Ishikawa (cell line): ENCODE measurements at regions not wholly inside any gene's neighbourhood (a gene's known extent, or its start where the extent isn't known, plus 50 kb on each side); places are given as distances from the start of the nearest gene placed in this dataset.

ENCODE experiments used
- CEBPB ChIP-seq: IDR thresholded peaks from 2 replicates; pipeline ENCODE4 v1.6.1; 2012
- CREB1 ChIP-seq: IDR thresholded peaks from 2 replicates; pipeline ENCODE4 v1.6.1; 2012; ENCODE audit warnings: low read depth
- EGR1 ChIP-seq: IDR thresholded peaks from 2 replicates; pipeline ENCODE4 v1.6.1; 2012
- EP300 ChIP-seq: IDR thresholded peaks from 2 replicates; pipeline ENCODE4 v1.6.1; 2012; ENCODE audit warnings: borderline replicate concordance
- FOXM1 ChIP-seq: IDR thresholded peaks from 2 replicates; pipeline ENCODE4 v1.6.1; 2012; ENCODE audit warnings: low read depth, borderline replicate concordance
- MAX ChIP-seq: IDR thresholded peaks from 2 replicates; pipeline ENCODE4 v1.6.1; 2012
- NFIC ChIP-seq: IDR thresholded peaks from 2 replicates; pipeline ENCODE4 v1.6.1; 2012
- RAD21 ChIP-seq: IDR thresholded peaks from 2 replicates; pipeline ENCODE4 v1.6.1; 2012; ENCODE audit warnings: low read depth
- TAF1 ChIP-seq: IDR thresholded peaks from 2 replicates; pipeline ENCODE4 v1.6.1; 2012; ENCODE audit warnings: low read depth, mild to moderate bottlenecking
- TCF12 ChIP-seq: IDR thresholded peaks from 2 replicates; pipeline ENCODE4 v1.6.1; 2012; ENCODE audit warnings: low read depth
- TEAD4 ChIP-seq: IDR thresholded peaks from 2 replicates; pipeline ENCODE4 v1.6.1; 2012
- YY1 ChIP-seq: IDR thresholded peaks from 2 replicates; pipeline ENCODE4 v1.6.1; 2012; ENCODE audit warnings: low read depth
- ZBTB7A ChIP-seq: IDR thresholded peaks from 2 replicates; pipeline ENCODE4 v1.6.1; 2012; ENCODE audit warnings: low read depth
- TF ChIP-seq, protein P1 (sequence below): IDR thresholded peaks from 2 replicates; pipeline ENCODE4 v1.6.1; 2012; ENCODE audit warnings: low read depth, mild to moderate bottlenecking
- TF ChIP-seq, protein P2 (sequence below): IDR thresholded peaks from 2 replicates; pipeline ENCODE4 v1.6.1; 2012

- TF ChIP-seq, protein P1, sequence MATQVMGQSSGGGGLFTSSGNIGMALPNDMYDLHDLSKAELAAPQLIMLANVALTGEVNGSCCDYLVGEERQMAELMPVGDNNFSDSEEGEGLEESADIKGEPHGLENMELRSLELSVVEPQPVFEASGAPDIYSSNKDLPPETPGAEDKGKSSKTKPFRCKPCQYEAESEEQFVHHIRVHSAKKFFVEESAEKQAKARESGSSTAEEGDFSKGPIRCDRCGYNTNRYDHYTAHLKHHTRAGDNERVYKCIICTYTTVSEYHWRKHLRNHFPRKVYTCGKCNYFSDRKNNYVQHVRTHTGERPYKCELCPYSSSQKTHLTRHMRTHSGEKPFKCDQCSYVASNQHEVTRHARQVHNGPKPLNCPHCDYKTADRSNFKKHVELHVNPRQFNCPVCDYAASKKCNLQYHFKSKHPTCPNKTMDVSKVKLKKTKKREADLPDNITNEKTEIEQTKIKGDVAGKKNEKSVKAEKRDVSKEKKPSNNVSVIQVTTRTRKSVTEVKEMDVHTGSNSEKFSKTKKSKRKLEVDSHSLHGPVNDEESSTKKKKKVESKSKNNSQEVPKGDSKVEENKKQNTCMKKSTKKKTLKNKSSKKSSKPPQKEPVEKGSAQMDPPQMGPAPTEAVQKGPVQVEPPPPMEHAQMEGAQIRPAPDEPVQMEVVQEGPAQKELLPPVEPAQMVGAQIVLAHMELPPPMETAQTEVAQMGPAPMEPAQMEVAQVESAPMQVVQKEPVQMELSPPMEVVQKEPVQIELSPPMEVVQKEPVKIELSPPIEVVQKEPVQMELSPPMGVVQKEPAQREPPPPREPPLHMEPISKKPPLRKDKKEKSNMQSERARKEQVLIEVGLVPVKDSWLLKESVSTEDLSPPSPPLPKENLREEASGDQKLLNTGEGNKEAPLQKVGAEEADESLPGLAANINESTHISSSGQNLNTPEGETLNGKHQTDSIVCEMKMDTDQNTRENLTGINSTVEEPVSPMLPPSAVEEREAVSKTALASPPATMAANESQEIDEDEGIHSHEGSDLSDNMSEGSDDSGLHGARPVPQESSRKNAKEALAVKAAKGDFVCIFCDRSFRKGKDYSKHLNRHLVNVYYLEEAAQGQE: no peak
- no peak for TF ChIP-seq NFIC
- TF ChIP-seq EGR1: no peak
- no peak for TF ChIP-seq YY1
- no peak for TF ChIP-seq RAD21
- no peak for TF ChIP-seq ZBTB7A
- no peak for TF ChIP-seq TCF12
- TF ChIP-seq FOXM1: no peak
These were observed 59.9 kb upstream of the CERS6 start for GRCh38 chr2:168396131-168396530.

DNA sequence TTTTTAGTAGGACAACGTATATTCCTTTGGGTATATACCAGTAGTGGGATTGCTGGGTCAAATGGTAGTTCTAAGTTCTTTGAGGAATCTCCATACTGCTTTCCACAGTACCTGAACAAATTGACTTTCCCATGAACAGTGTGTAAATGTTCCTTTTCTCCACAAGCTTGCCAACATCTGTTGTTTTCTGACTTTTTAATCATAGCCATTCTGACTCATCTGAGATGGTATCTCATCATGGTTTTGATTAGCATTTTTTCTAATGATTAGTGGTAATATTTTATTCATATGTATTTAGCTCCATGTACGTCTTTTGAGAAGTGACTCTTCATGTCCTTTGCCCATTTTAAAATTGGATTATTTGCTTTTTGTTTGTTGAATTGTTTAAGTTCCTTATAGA lies 58.4 kb upstream of the CERS6 start:
- TF ChIP-seq, protein P1: no peak
- TF ChIP-seq EGR1 (no peak), TCF12 (no peak), EP300 (no peak), NFIC (no peak), YY1 (no peak)
- TF ChIP-seq, protein P2, sequence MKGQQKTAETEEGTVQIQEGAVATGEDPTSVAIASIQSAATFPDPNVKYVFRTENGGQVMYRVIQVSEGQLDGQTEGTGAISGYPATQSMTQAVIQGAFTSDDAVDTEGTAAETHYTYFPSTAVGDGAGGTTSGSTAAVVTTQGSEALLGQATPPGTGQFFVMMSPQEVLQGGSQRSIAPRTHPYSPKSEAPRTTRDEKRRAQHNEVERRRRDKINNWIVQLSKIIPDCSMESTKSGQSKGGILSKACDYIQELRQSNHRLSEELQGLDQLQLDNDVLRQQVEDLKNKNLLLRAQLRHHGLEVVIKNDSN: no peak

DNA sequence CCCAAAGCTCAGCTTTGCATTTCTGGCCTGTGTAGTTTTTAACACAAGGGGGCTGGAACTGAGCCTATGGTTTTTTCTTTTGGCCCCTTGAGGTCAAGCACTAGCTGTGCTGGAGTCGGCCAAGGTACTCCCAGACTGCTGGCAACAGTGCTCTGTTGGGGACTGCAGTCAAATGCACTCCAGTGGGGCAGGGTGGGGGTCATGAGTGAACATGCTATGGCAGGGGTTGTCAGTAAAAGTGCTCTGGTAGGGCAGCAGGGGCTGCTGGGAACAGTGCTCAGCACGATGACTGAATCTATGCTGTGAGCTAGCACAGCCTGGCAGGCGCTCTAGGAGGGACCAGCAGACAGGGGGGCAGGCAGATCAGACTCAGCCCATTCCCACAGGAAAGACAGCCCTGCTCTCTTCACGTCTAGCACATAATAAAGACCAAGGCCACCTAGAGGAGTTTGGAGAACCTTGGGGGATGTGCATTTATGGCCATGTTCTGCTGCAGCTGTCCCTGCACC lies 55.0 kb upstream of the CERS6 start:
- TF ChIP-seq TAF1 (no peak), NFIC (no peak), CEBPB (no peak), RAD21 (no peak), CREB1 (no peak), FOXM1 (no peak), EGR1 (no peak)

- TF ChIP-seq, protein P2: no peak
- TF ChIP-seq EGR1: no peak
- TF ChIP-seq FOXM1: no peak
- TF ChIP-seq, protein P1: no peak
- no peak for TF ChIP-seq NFIC
- TF ChIP-seq TCF12: no peak
- TF ChIP-seq TEAD4: no peak
- no peak for TF ChIP-seq CREB1
- no peak for TF ChIP-seq RAD21
- TF ChIP-seq CEBPB: no peak
- TF ChIP-seq MAX: no peak
- no peak for TF ChIP-seq ZBTB7A
- TF ChIP-seq TAF1: no peak
- TF ChIP-seq YY1: no peak
- TF ChIP-seq EP300: no peak
These were observed 54.3 kb upstream of the CERS6 start for GRCh38 chr2:168401771-168402170.

GRCh38 chr2:168402531-168402930 lies 53.5 kb upstream of the CERS6 start:
- TF ChIP-seq YY1: no peak
- TF ChIP-seq ZBTB7A: no peak
- no peak for TF ChIP-seq CEBPB
- no peak for TF ChIP-seq NFIC

DNA sequence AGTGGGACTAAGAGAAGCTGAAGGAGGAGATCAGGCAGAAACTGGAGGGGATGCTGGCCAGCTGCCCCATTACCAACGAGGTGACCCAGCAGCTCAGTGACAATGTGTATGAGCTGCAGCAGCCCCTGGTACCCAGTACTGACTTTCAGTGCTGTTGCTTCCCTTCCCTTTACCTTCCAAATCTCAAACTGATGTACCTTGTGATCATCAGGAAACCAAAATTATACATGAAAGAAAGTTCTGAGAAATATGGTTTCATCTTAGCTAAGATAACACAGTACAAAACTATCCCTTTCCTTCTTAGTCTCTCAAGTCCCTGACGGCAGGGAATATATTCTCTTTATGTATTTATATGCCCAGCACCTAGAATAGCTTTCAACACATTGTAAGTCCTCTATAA lies 52.3 kb upstream of the CERS6 start:
- TF ChIP-seq TAF1 (no peak), CEBPB (no peak), YY1 (no peak), FOXM1 (no peak), RAD21 (no peak), TCF12 (no peak), EGR1 (no peak), EP300 (no peak), ZBTB7A (no peak), CREB1 (no peak), NFIC (no peak), MAX (no peak), TEAD4 (no peak)
- TF ChIP-seq, protein P1: no peak
- TF ChIP-seq, protein P2: no peak
